Colonic mucosa (tissue), 4 donors: ENCODE measurements at regions not wholly inside any gene's neighbourhood (a gene's known extent, or its start where the extent isn't known, plus 50 kb on each side); places are given as distances from the start of the nearest gene placed in this dataset.

Experiments
- DNase-seq: peaks from one replicate; pipeline ENCODE4 v3.0.0-alpha.2; 2020
- H3K27ac ChIP-seq: fragments of 200-600 bp; one replicate; pipeline ENCODE4 v1.8.0; 2021
- H3K27me3 ChIP-seq: fragments of 200-600 bp; one replicate; pipeline ENCODE4 v1.8.0; 2021
- H3K36me3 ChIP-seq: fragments of 200-600 bp; one replicate; pipeline ENCODE4 v1.8.0; 2021
- H3K4me1 ChIP-seq: fragments of 200-600 bp; one replicate; pipeline ENCODE4 v1.8.0; 2021; ENCODE audit warnings: mild to moderate bottlenecking
- H3K4me3 ChIP-seq: fragments of 200-600 bp; one replicate; pipeline ENCODE4 v1.8.0; 2021
- H3K9ac ChIP-seq, 2 donors: one replicate each; pipeline ENCODE4 v1.7.0; 2013; ENCODE audit warnings: control low read depth in 2 of 2, low read depth in 2 of 2, low read length in 2 of 2
- H3K9me3 ChIP-seq: fragments of 200-600 bp; one replicate; pipeline ENCODE4 v1.8.0; 2021
- intact Hi-C: fragments of 100-400 bp; cut with DNase I; formaldehyde crosslinking; loops from one replicate; pipeline ENCODE4 v1.14.1; 2022
- TF ChIP-seq, protein P1 (sequence below): fragments of 200-600 bp; IDR thresholded peaks from one replicate; pipeline ENCODE4 v1.8.0; 2022; ENCODE audit warnings: antibody characterized with exemption, mild to moderate bottlenecking
- donor health status: healthy.
- donor health status: DM: no; HTN: no; CAD: no.
- donor health status: DM: no; HTN: no; CAD: no.

- Histone ChIP-seq H3K9me3 (no peaks in the 10 kb centered on the region), H3K4me1 (no peaks in the 10 kb centered on the region), H3K27me3 (no peaks in the 10 kb centered on the region), H3K27ac (no peak overlapping the region), H3K4me3 (no peak overlapping the region), H3K36me3 (no peaks in the 10 kb centered on the region), H3K9ac (no peak overlapping the region)
- no peak for DNase-seq
- TF ChIP-seq, protein P1, sequence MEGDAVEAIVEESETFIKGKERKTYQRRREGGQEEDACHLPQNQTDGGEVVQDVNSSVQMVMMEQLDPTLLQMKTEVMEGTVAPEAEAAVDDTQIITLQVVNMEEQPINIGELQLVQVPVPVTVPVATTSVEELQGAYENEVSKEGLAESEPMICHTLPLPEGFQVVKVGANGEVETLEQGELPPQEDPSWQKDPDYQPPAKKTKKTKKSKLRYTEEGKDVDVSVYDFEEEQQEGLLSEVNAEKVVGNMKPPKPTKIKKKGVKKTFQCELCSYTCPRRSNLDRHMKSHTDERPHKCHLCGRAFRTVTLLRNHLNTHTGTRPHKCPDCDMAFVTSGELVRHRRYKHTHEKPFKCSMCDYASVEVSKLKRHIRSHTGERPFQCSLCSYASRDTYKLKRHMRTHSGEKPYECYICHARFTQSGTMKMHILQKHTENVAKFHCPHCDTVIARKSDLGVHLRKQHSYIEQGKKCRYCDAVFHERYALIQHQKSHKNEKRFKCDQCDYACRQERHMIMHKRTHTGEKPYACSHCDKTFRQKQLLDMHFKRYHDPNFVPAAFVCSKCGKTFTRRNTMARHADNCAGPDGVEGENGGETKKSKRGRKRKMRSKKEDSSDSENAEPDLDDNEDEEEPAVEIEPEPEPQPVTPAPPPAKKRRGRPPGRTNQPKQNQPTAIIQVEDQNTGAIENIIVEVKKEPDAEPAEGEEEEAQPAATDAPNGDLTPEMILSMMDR: no peak
- intact Hi-C loops: no loop called here
Measured at GRCh38 chr12:111291357-111291756, 77.5 kb downstream of the PHETA1 start.

DNA sequence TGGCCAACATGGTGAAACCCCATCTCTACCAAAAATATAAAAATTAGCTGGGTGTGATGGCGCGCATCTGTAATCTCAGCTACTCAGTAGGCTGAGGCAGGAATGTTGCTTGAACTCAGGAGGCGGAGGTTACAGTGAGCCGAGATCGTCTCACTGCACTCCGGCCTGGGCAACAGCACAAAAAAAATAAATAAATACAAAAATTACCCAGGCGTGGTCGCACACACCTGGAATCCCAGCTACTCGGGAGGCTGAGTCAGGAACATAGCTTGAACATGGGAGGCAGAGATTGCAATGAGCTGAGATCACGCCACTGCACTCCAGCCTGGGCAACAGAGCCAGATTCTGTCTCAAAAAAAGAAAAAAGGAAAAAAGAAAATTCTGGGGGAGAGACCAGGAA, 80.1 kb downstream of the PHETA1 start:
- DNase-seq: no peak
- TF ChIP-seq, protein P1: no peak
- Histone ChIP-seq H3K9ac (no peak overlapping the region), H3K36me3 (no peaks in the 10 kb centered on the region), H3K9me3 (no peaks in the 10 kb centered on the region), H3K27me3 (no peaks in the 10 kb centered on the region), H3K27ac (no peak overlapping the region), H3K4me3 (no peak overlapping the region), H3K4me1 (no peaks in the 10 kb centered on the region)
- intact Hi-C loops: no loop called here

GRCh38 chr12:111287125-111287900, 81.6 kb downstream of the PHETA1 start:
- no peak for DNase-seq
- TF ChIP-seq, protein P1: no peak
- H3K4me1 ChIP-seq: no peaks in the 10 kb centered on the region

GRCh38 chr12:111285200-111285599, 83.7 kb downstream of the PHETA1 start:
- intact Hi-C loops: no loop called here
- H3K36me3 ChIP-seq: no peaks in the 10 kb centered on the region
- TF ChIP-seq, protein P1: no peak
- no peaks in the 10 kb centered on the region for H3K9me3 ChIP-seq
- no peak overlapping the region for H3K4me3 ChIP-seq
- H3K9ac ChIP-seq: no peak overlapping the region
- H3K27ac ChIP-seq: no peak overlapping the region
- no peaks in the 10 kb centered on the region for H3K4me1 ChIP-seq
- no peaks in the 10 kb centered on the region for H3K27me3 ChIP-seq
- DNase-seq: no peak

More at GRCh38 chr12:111287125-111287900, 81.6 kb downstream of the PHETA1 start:
- Histone ChIP-seq H3K36me3 (no peaks in the 10 kb centered on the region), H3K4me3 (no peak overlapping the region), H3K9ac (no peak overlapping the region), H3K27ac (no peak overlapping the region), H3K27me3 (no peaks in the 10 kb centered on the region), H3K9me3 (no peaks in the 10 kb centered on the region)
- intact Hi-C loops: no loop called here

GRCh38 chr12:111284709-111285108, 84.2 kb downstream of the PHETA1 start:
- no peak overlapping the region for H3K9ac ChIP-seq
- intact Hi-C loops: no loop called here
- no peak overlapping the region for H3K27ac ChIP-seq
- no peaks in the 10 kb centered on the region for H3K36me3 ChIP-seq
- no peaks in the 10 kb centered on the region for H3K4me1 ChIP-seq
- TF ChIP-seq, protein P1: no peak
- no peaks in the 10 kb centered on the region for H3K27me3 ChIP-seq
- no peak overlapping the region for H3K4me3 ChIP-seq
- DNase-seq: no peak
- no peaks in the 10 kb centered on the region for H3K9me3 ChIP-seq
